ENCODE measurements at regions not wholly inside any gene's neighbourhood (a gene's known extent, or its start where the extent isn't known, plus 50 kb on each side); places are given as distances from the start of the nearest gene placed in this dataset.

- Histone ChIP-seq H3K4me1 (no peaks in the 10 kb centered on the region), H3K36me3 (no peaks in the 10 kb centered on the region), H3K27me3 (no peaks in the 10 kb centered on the region), H3K9me3 (no peaks in the 10 kb centered on the region), H3K27ac (no peak overlapping the region), H3K4me3 (no peak overlapping the region)
- ATAC-seq (no peak), DNase-seq (no peak)
- intact Hi-C loops (cut with DNase I; ENCODE audit: low total_unique reads): no loop called here
- in situ Hi-C loops (cut with MboI; ENCODE audit: low sequenced_read_pairs in 4 of 4): no loop called here
- TF ChIP-seq POLR2A (IDR thresholded peaks at IDR 0.05) (no peak), CTCF (IDR thresholded peaks at IDR 0.05 in 4 of 5, conservative IDR thresholded peaks at IDR 0.05 in 1 of 5) (no peak)
Measured at GRCh38 chr14:21807975-21808374, 134.4 kb upstream of the OR4E1 start.

DNA sequence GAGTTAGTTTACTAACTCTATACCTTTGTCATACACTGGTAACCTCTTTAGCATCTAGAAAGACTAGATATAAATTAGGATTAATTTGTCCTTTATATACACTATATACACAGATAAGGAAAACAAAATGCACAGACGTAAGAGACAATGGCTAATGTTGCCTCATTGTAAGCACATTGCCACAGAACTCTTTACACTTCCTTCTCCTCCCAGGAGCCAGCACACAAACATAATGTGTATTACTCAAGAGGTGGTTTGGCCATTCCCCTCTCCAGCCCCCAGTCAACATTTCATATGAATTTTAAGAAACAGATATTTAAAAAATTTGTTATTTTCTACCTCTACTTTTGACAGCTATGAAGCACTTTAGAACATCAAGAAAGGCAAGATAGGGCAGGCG is 131.4 kb upstream of the OR4E1 start:
- no peaks in the 10 kb centered on the region for H3K9me3 ChIP-seq
- H3K4me3 ChIP-seq: no peak overlapping the region
- ATAC-seq: no peak
- TF ChIP-seq POLR2A (IDR thresholded peaks at IDR 0.05) (no peak), CTCF (IDR thresholded peaks at IDR 0.05 in 4 of 5, conservative IDR thresholded peaks at IDR 0.05 in 1 of 5) (no peak)
- H3K36me3 ChIP-seq: no peaks in the 10 kb centered on the region
- no peaks in the 10 kb centered on the region for H3K4me1 ChIP-seq
- DNase-seq: no peak
- intact Hi-C loops (cut with DNase I; ENCODE audit: low total_unique reads): no loop called here
- in situ Hi-C loops (cut with MboI; ENCODE audit: low sequenced_read_pairs in 4 of 4): no loop called here
- no peak overlapping the region for H3K27ac ChIP-seq
- H3K27me3 ChIP-seq: no peaks in the 10 kb centered on the region

GRCh38 chr14:21802441-21802840 is 128.8 kb upstream of the OR4E1 start:
- no peaks in the 10 kb centered on the region for H3K36me3 ChIP-seq
- H3K4me3 ChIP-seq: no peak overlapping the region
- no peaks in the 10 kb centered on the region for H3K4me1 ChIP-seq
- no peaks in the 10 kb centered on the region for H3K9me3 ChIP-seq
- TF ChIP-seq POLR2A (IDR thresholded peaks at IDR 0.05): no peak
- no peak for TF ChIP-seq CTCF (IDR thresholded peaks at IDR 0.05 in 4 of 5, conservative IDR thresholded peaks at IDR 0.05 in 1 of 5)
- DNase-seq (no peak), ATAC-seq (no peak)
- no peaks in the 10 kb centered on the region for H3K27me3 ChIP-seq
- in situ Hi-C loops (cut with MboI; ENCODE audit: low sequenced_read_pairs in 4 of 4) (no loop called here), intact Hi-C loops (cut with DNase I; ENCODE audit: low total_unique reads) (no loop called here)
- no peak overlapping the region for H3K27ac ChIP-seq

GRCh38 chr14:21796916-21797315 is 123.3 kb upstream of the OR4E1 start:
- TF ChIP-seq POLR2A (IDR thresholded peaks at IDR 0.05) (no peak), CTCF (IDR thresholded peaks at IDR 0.05 in 4 of 5, conservative IDR thresholded peaks at IDR 0.05 in 1 of 5) (no peak)
- H3K36me3 ChIP-seq: no peaks in the 10 kb centered on the region
- no peaks in the 10 kb centered on the region for H3K4me1 ChIP-seq
- no peaks in the 10 kb centered on the region for H3K9me3 ChIP-seq
- H3K27ac ChIP-seq: no peak overlapping the region
- in situ Hi-C loops (cut with MboI; ENCODE audit: low sequenced_read_pairs in 4 of 4): no loop called here
- H3K27me3 ChIP-seq: no peaks in the 10 kb centered on the region
- DNase-seq: no peak
- no peak overlapping the region for H3K4me3 ChIP-seq
- no peak for ATAC-seq
- intact Hi-C loops (cut with DNase I; ENCODE audit: low total_unique reads): no loop called here

- ATAC-seq: no peak
- intact Hi-C loops (cut with DNase I; ENCODE audit: low total_unique reads): no loop called here
Measured at GRCh38 chr14:21795456-21795855, 121.8 kb upstream of the OR4E1 start.

More at GRCh38 chr14:21795456-21795855, 121.8 kb upstream of the OR4E1 start:
- H3K27ac ChIP-seq: no peak overlapping the region
- H3K36me3 ChIP-seq: no peaks in the 10 kb centered on the region
- no peaks in the 10 kb centered on the region for H3K27me3 ChIP-seq
- no peak overlapping the region for H3K4me3 ChIP-seq
- DNase-seq: no peak
- H3K9me3 ChIP-seq: no peaks in the 10 kb centered on the region
- TF ChIP-seq POLR2A (IDR thresholded peaks at IDR 0.05) (no peak), CTCF (IDR thresholded peaks at IDR 0.05 in 4 of 5, conservative IDR thresholded peaks at IDR 0.05 in 1 of 5) (no peak)
- in situ Hi-C loops (cut with MboI; ENCODE audit: low sequenced_read_pairs in 4 of 4): no loop called here
- no peaks in the 10 kb centered on the region for H3K4me1 ChIP-seq
